ENCODE measurements at regions not wholly inside any gene's neighbourhood (a gene's known extent, or its start where the extent isn't known, plus 50 kb on each side); places are given as distances from the start of the nearest gene placed in this dataset.
"Not testable (repeated sequence)": the region's sequence is repeated elsewhere in the genome, so short reads cannot be mapped to it uniquely, and the experiment has no call there.

DNA sequence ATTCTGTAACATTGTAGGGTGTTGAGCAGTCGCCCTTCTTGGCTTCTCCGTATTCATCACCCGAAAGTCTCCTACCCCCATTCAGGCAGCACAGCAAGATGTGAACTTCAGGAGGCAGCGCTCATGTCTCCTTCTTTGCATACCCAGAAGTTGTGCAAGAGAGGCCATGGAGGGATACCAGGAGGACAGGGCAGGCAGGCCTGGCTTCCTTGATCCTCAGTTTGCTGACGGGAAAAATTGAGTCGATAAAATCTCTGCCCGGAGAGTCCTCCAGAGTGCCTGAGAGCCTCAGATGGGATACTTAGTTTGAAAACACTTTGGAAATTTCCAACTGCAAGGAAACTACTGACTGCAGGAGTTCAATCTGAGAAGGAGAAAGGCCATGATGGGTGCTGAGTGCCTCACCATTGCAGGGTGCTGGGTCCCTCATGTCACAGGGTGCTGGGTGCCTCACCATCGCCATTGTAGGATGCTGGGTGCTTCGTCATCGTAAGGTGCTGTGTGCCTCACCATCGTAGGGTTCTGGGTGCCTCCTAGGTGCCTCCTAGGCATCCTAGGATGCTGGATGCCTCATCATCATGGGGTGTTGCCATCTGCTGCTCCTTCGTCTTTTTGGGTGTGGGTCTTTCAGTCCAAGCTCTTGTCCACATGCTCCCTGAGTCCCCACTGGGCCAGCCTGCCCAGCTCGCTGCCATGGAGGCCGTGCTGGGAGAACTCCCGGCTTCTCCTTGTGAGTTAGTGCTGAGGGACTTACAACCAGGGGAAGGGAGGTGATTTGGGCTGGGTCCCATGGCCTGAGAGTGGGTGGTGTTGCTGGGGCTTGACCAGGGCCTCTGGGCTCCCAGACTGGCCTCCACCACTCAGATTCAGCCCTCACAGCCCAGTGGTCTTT lies 162.4 kb downstream of the DDX1 start:
- no peak for DNase-seq

- DNase-seq, result no peak
Observed at GRCh38 chr2:15754703-15755099, 163.0 kb downstream of the DDX1 start.

GRCh38 chr2:15755528-15755927 lies 163.9 kb downstream of the DDX1 start:
- no peak for DNase-seq

DNA sequence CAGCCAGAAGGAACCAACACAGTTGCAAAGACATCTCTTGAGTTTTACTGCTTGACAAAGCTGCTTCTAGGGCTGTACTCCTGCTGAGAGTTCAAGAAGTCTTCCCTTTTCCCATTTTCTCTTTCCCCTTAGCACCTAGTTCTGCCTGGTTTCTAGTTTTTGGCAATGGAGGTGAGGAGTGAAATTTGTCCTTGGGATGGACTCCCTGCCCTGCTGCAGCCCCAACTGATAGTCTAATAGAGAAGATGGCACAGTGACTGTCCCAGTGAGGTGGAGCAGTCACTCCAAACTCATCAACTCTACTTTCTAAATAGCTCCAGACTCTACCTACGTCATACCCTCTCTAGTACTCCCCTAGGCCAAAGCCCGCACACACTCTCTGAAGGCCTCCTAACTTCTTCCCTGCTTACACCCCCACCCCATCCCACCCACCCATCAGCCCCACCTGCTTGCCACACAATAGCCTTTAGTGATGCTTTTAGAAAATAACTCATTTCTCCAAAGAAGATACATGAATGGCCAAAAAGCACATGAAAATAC lies 164.4 kb downstream of the DDX1 start:
- DNase-seq, result no peak

DNA sequence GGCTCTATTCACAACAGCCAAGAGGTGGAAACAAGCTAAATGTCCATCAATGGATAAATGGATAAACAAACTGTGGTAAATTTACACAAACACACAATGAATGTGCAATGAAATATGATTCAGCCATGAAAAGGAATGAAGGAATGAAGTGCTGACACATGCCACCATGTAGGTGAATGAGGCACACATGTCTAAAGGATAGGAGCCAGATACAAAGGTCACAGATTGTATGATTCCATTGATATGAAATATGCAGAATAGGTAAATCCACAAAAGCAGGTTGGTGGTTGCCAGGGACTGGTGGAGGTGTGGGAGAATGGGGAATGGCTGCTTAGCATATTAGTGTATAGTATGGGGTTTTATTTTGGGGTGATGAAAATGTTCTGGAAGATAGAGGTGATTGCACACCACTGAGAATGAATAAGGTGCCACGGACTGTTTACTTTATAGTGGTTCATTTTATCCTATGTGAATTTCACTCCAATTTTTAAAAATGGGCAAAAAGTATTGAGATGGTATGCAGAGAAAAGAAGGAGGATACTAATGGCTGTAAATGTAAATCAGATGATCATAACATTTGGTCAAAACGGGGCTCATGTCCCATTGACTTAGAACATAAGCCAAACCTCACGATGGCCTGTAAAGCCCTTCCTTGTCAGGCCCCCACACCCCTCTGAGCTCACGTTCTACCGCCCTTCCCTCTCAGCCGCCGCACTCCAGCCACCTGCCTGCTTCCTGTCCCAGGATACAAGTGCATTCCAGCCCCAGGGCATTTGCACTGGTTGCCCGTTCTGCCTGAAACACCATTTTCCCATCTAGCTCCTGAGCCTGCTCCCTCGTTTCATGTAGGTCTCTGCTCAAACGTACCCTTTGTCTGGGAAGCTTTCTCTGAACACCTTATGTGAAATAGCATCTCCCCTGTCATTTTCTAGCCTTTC lies 165.5 kb downstream of the DDX1 start:
- no peak for DNase-seq

GRCh38 chr2:15757820-15758586 lies 166.3 kb downstream of the DDX1 start:
- DNase-seq, result no peak

GRCh38 chr2:15758848-15759247 lies 167.2 kb downstream of the DDX1 start:
- DNase-seq, result no peak

- no peak for DNase-seq
Observed at GRCh38 chr2:15759385-15759784, 167.7 kb downstream of the DDX1 start.

- DNase-seq, result not testable (repeated sequence)
Observed at GRCh38 chr2:15759791-15760190, 168.1 kb downstream of the DDX1 start.

- DNase-seq, result no peak
Observed at GRCh38 chr2:15760232-15760910, 168.7 kb downstream of the DDX1 start.

DNA sequence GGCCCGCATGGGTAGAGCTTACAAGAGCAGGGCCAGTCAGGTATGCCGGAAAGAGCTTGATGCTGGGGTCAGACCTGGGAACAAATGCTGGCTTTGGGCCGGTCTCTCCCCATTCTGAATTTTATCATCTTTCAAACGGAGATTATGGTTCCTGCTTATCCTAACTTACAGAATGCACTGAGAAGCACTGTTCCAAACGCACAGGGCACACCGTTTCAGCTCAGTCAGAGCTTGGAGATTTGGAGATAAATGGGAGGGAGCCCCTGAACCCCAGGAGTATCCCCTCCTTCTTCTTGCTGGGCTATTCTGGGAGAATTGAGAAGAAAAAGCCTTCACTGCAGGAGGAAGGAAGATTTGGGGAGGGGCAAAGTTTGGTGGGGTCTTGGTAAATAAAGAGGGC lies 169.4 kb downstream of the DDX1 start:
- no peak for DNase-seq

- DNase-seq, result no peak
Observed at GRCh38 chr2:15761910-15762309, 170.2 kb downstream of the DDX1 start.

GRCh38 chr2:15762449-15762848 lies 170.8 kb downstream of the DDX1 start:
- no peak for DNase-seq

GRCh38 chr2:15763106-15763821 lies 171.6 kb downstream of the DDX1 start:
- no peak for DNase-seq

DNA sequence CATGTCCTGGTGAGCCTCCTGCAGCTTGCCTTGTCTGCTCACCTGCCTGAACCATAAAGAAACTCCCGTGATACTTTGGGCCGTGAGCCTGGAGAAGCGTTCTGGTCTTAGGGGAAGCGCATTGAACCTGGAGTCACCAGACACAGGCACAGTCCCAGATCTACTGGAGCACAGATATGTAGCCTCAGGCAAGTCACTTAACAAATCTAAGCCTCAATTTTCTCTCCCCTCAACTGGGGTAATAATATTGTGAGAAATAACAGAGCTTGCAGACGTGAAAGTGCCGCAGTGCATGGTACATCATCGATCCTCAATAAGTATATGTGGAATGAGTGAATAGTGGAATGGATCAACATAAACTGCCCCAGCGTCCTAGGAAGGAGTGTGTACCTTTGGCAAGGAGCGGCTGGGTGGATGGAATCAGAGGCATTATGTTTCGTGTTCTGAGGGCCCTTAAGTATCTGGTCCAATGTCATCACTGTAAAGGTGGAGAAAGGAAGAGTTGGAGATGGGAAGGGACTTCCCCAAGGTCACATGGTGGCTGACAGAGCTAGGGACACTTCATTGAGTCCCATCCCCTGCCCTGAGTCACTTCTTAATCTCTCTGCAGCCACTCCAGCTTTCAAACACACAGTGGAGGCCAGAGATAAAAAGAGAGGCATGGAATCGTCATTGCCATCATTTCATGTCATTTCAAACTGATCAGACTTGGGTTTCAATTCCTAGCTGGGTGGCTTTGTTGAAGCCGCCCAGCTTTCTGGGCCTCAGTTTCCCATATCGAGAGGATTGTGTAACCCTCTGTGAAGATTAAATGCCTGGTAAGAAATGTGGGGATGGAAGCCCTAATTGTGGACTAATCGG lies 172.4 kb downstream of the DDX1 start:
- no peak for DNase-seq

GRCh38 chr2:15764683-15765011 lies 173.0 kb downstream of the DDX1 start:
- no peak for DNase-seq

- DNase-seq, result no peak
Observed at GRCh38 chr2:15765211-15765610, 173.5 kb downstream of the DDX1 start.

DNA sequence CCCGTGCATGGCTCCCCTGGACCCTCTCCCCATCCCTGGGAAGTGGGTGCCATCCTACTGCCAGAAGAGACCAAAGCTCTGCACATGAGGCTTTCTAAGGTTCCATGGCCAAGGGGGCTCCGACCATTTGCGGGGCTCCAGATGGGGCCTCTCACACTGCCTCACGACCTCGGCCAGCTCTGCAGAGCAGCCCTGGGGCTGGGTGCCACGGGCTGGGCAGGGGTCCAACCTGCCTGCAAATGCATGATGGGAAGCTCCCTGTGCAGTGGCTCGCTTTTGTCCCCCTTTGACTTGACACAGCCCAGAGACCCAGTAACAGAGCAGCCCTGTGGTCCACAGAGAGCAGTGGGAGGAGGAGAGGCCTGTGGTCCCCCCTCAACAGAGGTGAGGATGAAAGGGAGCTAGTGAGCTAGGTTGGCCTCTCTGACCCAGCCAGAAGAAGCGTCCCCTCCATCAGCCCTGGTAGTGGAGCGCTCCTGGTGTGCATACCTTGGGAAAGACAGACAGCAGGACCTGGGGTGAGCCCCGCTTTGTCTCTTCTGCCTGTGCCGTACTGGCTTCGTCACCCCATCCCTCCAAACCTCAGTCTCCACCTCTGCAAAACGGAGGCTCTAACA lies 174.1 kb downstream of the DDX1 start:
- DNase-seq, result no peak

DNA sequence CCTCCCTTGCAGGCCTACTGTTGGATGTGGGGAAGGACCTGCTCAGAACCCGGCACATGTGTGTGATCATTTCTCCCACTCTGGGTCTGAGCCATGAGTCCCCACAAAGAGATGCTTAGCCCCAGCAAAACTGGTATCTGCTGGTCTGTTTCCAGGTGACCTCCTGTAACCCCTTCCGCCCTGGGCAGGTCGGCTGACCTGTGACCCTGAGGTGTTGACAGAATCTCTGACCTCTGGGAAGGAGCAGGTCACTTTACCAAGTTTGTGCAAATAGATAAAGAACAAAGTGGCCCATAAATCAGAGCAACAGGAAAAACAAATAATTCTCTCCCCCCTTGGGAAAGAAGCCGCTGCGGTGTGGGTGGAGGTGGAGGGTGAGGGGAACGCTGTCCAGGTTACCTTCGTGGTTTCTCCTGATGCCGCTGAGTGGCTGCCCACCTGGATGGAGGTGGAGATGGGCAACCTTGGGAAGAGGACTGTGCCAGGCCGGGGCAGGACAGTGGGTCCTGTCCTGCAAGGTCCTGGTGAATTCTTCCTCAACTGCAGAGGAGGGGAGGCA lies 174.0 kb upstream of the MYCN start:
- no peak for DNase-seq

Measured in fibroblast of skin of right quadriceps (primary cell).